T-helper 17 cell (primary cell): ENCODE measurements at regions not wholly inside any gene's neighbourhood (a gene's known extent, or its start where the extent isn't known, plus 50 kb on each side); places are given as distances from the start of the nearest gene placed in this dataset.

Experiments used
- ATAC-seq: fragments of 150-1000 bp; cut with Tn5 transposase; 2 replicates; pipeline ENCODE4 v1.10.0; 2021; ENCODE audit warnings: mild to moderate bottlenecking, moderate library complexity
- DNase-seq, 3 donors: peaks; one replicate each; pipeline versions ENCODE4 v3.0.0 to v3.0.0-alpha.2; 2020 to 2021
- H3K9me3 ChIP-seq: one replicate; pipeline ENCODE4 v1.7.0; 2013; ENCODE audit warnings: low read length, mild to moderate bottlenecking; ENCODE audit not compliant: control insufficient read depth, poor library complexity, severe bottlenecking
- H3K27ac Mint-ChIP-seq: one replicate; pipeline ENCODE4 v1.8.0; 2022; ENCODE audit warnings: mild to moderate bottlenecking, moderate library complexity, mixed read lengths
- H3K27me3 Mint-ChIP-seq: one replicate; pipeline ENCODE4 v1.8.0; 2022; ENCODE audit warnings: mixed read lengths
- H3K36me3 Mint-ChIP-seq: one replicate; pipeline ENCODE4 v1.8.0; 2022; ENCODE audit warnings: low read depth, mixed read lengths
- H3K4me1 Mint-ChIP-seq: one replicate; pipeline ENCODE4 v1.8.0; 2022; ENCODE audit warnings: mild to moderate bottlenecking, mixed read lengths
- H3K4me3 Mint-ChIP-seq: one replicate; pipeline ENCODE4 v1.8.0; 2022; ENCODE audit warnings: mild to moderate bottlenecking, moderate library complexity, mixed read lengths

DNA sequence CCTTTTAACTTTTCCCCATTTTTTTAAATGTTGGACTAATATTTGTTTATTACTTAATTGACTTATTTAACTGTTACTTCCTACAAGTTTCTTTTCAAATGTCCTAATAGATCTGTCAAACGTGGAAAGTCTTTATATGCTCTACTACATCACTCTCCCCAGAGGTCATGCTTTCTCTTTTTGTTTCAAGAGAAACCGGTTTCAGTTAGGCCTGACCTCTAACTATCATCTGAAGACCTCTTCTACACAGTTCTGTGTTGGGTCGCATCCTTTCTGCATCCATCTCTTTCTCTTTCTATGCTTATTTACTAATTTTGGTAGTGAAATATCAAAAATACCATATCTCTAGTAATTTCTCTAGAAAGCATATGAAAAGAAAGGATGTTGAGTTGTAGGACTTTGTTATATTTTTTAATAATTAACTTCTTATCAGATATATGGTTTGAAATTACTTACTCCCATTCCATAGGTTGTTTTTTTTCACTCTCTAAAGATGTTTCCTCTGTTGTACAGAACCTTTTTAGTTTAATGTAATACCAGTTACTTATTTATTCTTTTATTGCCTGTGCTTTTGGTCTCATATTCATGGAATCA, 781.2 kb upstream of the ARPP21 start:
- no peak for ATAC-seq
- no peaks in the 10 kb centered on the region for H3K36me3 Mint-ChIP-seq
- no peak overlapping the region for H3K27ac Mint-ChIP-seq
- no peaks in the 10 kb centered on the region for H3K9me3 ChIP-seq
- no peak overlapping the region for H3K4me3 Mint-ChIP-seq
- no peak for DNase-seq
- H3K27me3 Mint-ChIP-seq = no peaks in the 10 kb centered on the region
- no peaks in the 10 kb centered on the region for H3K4me1 Mint-ChIP-seq

DNA sequence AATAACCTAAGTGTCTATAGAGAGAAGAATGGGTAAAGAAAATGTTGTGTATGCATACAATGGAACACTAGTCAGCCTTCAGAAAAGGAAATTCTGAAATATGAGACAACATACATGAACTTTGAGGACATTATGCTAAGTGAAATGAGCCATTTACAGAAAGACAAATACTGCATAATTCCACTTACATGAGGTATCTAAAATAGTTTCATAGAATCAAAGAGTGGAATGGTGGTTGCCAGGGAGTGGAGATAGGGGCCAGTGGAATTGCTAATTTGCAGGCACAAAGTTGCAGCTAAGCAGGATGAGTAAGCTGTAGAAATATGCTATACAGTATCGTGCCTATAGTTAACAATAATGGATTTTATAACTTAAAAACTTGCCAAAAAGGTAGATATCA, 779.6 kb upstream of the ARPP21 start:
- ATAC-seq = no peak
- H3K4me1 Mint-ChIP-seq = no peaks in the 10 kb centered on the region

DNA sequence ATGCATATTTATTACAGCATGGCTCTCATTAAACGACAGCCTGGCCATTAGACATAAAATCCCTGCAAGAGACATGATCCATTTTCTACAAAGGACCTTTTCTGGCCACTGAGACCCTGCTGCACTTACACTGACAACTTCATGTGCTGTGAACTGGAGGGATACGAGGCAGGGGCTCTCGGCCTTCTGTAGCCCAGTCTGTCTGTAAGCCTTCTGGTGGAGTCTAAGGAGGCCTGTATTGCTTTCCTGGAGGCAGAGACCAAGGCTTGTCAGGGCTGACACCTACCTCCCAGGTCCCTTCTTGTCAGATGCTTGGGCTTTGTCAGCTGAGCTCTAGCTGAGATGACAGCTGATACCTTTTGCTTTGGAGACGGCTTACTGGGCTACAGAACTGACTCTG, 776.9 kb upstream of the ARPP21 start:
- Mint-ChIP-seq H3K4me1 (no peaks in the 10 kb centered on the region), H3K27ac (no peak overlapping the region), H3K36me3 (no peaks in the 10 kb centered on the region), H3K4me3 (no peak overlapping the region), H3K27me3 (no peaks in the 10 kb centered on the region)
- H3K9me3 ChIP-seq = no peaks in the 10 kb centered on the region
- DNase-seq = no peak
- no peak for ATAC-seq

More for the DNA sequence above, 779.6 kb upstream of the ARPP21 start:
- Mint-ChIP-seq H3K4me3 (no peak overlapping the region), H3K27ac (no peak overlapping the region), H3K27me3 (no peaks in the 10 kb centered on the region), H3K36me3 (no peaks in the 10 kb centered on the region)
- no peaks in the 10 kb centered on the region for H3K9me3 ChIP-seq
- DNase-seq = no peak

DNA sequence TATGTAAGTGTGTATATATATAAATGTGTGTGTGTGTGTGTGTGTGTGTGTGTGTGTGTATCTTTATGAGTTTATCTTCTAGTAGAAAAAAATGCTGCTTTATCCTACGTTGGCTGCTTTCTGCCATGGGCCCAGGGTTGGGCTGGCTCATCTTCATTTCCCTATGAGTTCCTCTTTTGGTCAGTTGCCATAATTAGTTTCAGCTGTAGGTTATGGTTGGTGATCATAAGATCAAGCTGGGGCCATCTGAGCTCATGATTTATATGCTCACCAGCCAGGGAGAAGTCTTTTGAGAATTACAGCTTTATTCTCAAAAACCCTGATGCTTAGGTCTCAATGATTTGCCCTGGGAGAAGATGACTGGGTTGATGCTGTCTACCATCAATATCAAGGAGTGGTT, 775.8 kb upstream of the ARPP21 start:
- Mint-ChIP-seq H3K4me3 (no peak overlapping the region), H3K36me3 (no peaks in the 10 kb centered on the region), H3K4me1 (no peaks in the 10 kb centered on the region), H3K27me3 (no peaks in the 10 kb centered on the region), H3K27ac (no peak overlapping the region)
- ATAC-seq = no peak
- DNase-seq = no peak
- no peaks in the 10 kb centered on the region for H3K9me3 ChIP-seq

DNA sequence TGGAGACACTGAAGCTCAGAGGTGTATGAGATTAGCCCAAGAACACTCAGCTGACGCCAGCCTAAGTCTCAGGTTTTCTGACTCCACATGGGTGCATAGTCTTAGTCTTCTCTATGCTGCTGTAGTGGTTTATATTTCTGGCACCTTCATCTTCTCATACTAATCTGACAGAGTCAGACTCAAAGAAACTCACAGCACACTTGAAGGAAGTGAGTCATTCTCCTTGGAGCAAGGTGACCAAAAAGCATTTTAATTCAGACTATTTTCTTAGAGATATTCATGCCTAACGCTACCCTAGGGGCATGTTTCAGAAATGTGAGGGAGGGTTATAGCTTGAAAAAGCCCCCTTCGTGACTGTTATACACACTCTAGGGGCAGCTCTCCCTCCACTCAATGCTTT, 775.3 kb upstream of the ARPP21 start:
- Mint-ChIP-seq H3K27me3 (no peaks in the 10 kb centered on the region), H3K4me1 (no peaks in the 10 kb centered on the region), H3K4me3 (no peak overlapping the region), H3K27ac (no peak overlapping the region), H3K36me3 (no peaks in the 10 kb centered on the region)
- ATAC-seq (no peak), DNase-seq (no peak)
- no peaks in the 10 kb centered on the region for H3K9me3 ChIP-seq

DNA sequence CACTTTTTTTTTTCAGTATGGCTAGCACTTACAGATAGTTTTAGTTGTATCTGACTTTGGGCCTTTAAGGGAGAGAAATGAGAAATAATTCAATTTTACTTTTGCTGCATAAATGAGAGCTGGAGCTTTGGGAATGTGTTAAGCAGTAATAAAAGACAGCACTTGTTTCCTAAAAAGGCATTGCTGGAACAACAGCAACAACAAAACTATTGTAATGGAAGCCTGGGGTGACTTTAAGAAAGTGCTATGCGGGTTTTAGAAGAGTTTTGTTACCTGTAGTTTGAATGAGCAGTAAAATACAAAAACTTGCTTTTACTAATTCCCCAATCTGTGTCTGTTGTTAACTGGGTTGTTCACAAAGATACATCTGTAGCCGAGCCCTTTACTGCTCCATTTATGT, 774.0 kb upstream of the ARPP21 start:
- Mint-ChIP-seq H3K4me3 (no peak overlapping the region), H3K4me1 (no peaks in the 10 kb centered on the region), H3K27me3 (no peaks in the 10 kb centered on the region), H3K27ac (no peak overlapping the region), H3K36me3 (no peaks in the 10 kb centered on the region)
- DNase-seq = no peak
- H3K9me3 ChIP-seq = no peaks in the 10 kb centered on the region
- no peak for ATAC-seq

DNA sequence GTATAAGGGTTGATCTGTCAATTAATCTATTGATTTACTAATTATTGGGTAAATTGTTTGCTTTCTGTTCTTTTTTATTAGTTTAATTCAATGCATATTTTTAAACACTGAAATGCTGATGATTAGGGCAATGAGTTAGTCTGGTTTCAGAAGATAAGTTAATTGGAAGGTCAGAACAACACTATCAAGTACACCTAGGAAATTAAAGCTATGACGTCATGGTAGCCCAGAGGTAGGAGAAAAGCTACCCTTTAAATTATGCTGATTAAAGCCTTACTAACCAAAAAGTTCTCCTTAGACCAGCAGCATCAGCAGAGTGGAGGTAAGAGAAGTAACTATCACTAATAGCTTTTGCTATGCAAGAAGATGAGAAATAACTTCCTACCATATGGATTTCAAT, 770.4 kb upstream of the ARPP21 start:
- Mint-ChIP-seq H3K36me3 (no peaks in the 10 kb centered on the region), H3K27me3 (no peaks in the 10 kb centered on the region), H3K4me3 (no peak overlapping the region), H3K4me1 (no peaks in the 10 kb centered on the region), H3K27ac (no peak overlapping the region)
- DNase-seq = no peak
- no peaks in the 10 kb centered on the region for H3K9me3 ChIP-seq
- no peak for ATAC-seq

DNA sequence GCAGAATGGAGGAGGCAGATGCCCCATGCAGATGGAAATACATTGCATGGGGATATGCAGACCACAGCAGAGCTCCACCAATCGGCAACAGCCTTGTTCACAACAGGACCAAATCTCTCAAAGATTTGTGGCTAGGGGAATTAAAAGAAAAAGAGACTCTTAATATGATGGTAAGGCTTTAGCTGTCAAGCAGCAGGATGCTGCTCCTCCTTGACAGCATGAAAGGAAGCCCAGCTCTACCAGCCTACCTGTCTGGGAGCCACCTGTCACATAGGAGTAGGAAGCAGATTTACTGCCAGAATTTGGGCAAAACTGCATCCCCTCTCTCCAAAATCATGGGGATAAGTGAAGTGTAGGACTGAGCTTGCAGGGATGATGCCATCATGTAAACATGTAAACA, 769.6 kb upstream of the ARPP21 start:
- no peak overlapping the region for H3K27ac Mint-ChIP-seq
- ATAC-seq = no peak

DNA sequence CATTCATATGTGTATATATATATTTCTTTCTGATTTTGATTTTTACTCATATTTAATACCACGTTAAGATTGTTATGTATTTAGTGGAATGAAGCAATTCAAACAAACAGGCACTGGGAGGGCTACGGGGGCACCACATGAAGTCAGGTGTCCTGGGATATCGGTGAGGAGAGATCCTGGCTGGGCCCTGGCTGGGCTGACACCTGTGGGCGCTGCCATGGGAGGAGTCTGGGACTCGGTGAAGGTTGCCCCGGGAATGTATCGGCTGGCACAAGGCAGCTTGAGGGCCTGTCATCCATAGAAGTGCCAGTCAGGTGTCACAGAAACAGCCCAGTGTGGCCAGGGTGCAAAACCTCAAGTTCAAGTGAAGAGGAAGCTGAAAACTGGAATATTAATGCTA, 766.9 kb upstream of the ARPP21 start:
- Mint-ChIP-seq H3K27ac (no peak overlapping the region), H3K4me1 (no peaks in the 10 kb centered on the region), H3K4me3 (no peak overlapping the region), H3K27me3 (no peaks in the 10 kb centered on the region), H3K36me3 (no peaks in the 10 kb centered on the region)
- no peaks in the 10 kb centered on the region for H3K9me3 ChIP-seq
- ATAC-seq (no peak), DNase-seq (no peak)

More for the DNA sequence above, 769.6 kb upstream of the ARPP21 start:
- Mint-ChIP-seq H3K4me1 (no peaks in the 10 kb centered on the region), H3K27me3 (no peaks in the 10 kb centered on the region), H3K36me3 (no peaks in the 10 kb centered on the region), H3K4me3 (no peak overlapping the region)
- H3K9me3 ChIP-seq = no peaks in the 10 kb centered on the region
- DNase-seq = no peak

DNA sequence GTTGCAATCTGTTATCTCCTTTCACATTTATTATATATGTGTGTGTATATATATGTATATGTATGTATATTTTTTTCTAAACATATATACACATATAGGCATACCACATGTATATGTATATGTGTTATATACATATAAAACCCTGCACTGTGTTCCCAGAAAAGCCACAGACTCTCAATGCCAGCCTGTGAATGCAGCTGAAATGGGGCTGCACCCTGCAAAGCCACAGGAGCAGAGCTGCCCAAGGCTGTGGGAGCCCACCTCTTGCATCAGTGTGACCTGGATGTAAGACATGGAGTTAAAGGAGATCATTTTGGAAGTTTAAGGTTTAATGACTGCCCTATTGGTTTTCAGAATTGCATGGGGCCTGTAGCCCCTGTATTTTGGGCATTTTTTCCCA, 762.3 kb upstream of the ARPP21 start:
- DNase-seq (no peak), ATAC-seq (no peak)
- H3K27ac Mint-ChIP-seq = no peak overlapping the region
- no peaks in the 10 kb centered on the region for H3K27me3 Mint-ChIP-seq
- H3K9me3 ChIP-seq = no peaks in the 10 kb centered on the region
- no peak overlapping the region for H3K4me3 Mint-ChIP-seq
- no peaks in the 10 kb centered on the region for H3K36me3 Mint-ChIP-seq
- H3K4me1 Mint-ChIP-seq = no peaks in the 10 kb centered on the region

DNA sequence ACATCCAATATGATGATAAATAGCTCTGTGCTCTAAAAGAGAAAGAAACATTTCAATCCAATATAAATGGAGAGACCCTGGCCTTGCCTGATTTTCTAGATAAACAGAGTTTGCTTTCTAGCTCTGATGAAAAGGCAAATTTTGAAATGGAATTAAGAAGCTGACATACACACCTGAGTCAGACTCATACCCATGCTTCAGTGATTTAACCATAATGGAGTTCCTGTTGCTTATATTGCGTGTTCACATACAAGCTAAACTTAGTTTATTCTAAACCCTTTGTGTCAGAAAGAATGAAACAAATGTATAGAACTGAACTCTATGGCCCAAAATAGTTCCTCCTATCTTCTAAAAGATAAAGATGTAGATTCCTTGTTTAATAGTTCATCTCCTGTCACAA, 760.8 kb upstream of the ARPP21 start:
- Mint-ChIP-seq H3K27ac (no peak overlapping the region), H3K4me1 (no peaks in the 10 kb centered on the region), H3K36me3 (no peaks in the 10 kb centered on the region), H3K4me3 (no peak overlapping the region), H3K27me3 (no peaks in the 10 kb centered on the region)
- DNase-seq = no peak
- no peak for ATAC-seq
- no peaks in the 10 kb centered on the region for H3K9me3 ChIP-seq

DNA sequence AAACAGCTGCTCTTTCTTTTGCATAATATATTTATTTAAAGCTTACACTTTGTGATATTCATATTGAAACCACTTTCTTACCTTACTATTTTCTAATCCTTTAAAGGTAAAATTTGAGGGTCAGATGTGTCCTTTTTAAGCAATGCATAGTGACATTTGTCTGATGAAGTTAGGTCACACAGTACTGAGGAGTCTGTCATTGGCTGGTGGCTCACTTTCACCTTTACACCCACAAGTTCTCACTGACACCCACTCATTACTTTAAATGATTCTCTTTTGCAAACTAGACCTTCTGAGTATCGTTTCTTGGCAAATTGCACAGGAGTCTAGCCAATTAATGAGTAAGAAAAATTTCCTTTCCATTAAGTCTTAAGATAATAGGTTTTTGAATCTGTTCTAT, 758.3 kb upstream of the ARPP21 start:
- Mint-ChIP-seq H3K27me3 (no peaks in the 10 kb centered on the region), H3K4me1 (no peaks in the 10 kb centered on the region), H3K4me3 (no peak overlapping the region), H3K36me3 (no peaks in the 10 kb centered on the region), H3K27ac (no peak overlapping the region)
- DNase-seq (no peak), ATAC-seq (no peak)
- no peaks in the 10 kb centered on the region for H3K9me3 ChIP-seq

DNA sequence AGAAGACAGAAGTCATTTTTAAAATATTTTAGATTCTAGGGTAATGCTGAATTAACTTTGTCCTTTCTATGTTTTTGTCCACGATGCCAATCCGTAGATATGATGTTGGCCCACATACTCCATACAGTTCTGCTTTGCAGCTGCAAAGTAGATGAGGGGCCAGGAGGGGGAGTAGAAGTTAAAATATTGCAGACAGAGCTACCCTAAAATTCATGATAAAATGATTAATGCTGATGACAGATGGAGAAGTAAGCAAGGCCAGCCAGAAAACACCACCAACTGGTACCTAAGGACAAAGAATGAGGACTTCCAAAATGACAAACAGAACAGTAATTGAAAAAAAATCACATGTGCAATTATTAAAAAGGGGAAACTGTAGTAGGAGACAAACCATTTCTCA, 756.6 kb upstream of the ARPP21 start:
- Mint-ChIP-seq H3K36me3 (no peaks in the 10 kb centered on the region), H3K4me3 (no peak overlapping the region), H3K27ac (no peak overlapping the region), H3K27me3 (no peaks in the 10 kb centered on the region), H3K4me1 (no peaks in the 10 kb centered on the region)
- H3K9me3 ChIP-seq = no peaks in the 10 kb centered on the region
- ATAC-seq (no peak), DNase-seq (no peak)

DNA sequence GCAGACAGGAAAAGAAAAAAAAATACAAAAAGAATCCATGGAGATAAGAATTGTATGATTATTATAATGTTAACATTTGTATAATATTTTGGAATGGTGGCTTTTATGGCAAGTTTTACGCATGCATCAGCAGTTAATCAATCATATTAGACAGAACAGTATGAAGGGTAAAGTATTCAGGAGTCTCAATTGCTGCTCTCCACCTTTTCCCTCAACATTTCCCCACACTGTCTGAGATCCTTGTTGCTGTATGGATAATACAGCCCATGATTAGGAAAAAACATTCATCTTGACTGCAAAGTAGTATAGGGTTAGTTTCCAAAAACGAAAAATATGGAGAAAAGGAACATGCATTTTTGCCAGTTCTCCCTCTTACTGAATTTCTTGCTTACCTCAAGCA, 755.3 kb upstream of the ARPP21 start:
- Mint-ChIP-seq H3K4me1 (no peaks in the 10 kb centered on the region), H3K27me3 (no peaks in the 10 kb centered on the region), H3K4me3 (no peak overlapping the region), H3K36me3 (no peaks in the 10 kb centered on the region), H3K27ac (no peak overlapping the region)
- ATAC-seq = no peak
- DNase-seq = no peak
- no peaks in the 10 kb centered on the region for H3K9me3 ChIP-seq

DNA sequence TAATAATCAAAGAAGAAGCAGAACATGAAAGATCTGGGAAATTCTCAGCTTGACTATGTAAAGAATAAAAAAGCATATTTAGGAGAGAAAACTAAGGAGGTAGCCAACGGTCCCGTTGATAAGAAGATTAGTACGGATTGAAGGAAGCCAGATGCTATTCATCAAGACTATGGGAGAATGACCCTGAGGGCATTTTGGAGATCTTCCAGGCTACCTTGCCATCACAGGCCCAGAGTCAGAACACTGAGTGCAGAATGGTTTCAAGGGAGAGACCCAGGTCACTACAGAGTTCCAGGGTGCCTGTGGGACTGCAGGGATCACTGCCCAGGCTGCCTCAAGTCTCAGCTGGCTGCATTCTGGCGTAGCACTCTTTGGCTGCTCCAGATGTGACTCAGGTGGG, 752.9 kb upstream of the ARPP21 start:
- ATAC-seq = no peak
- Mint-ChIP-seq H3K4me3 (no peak overlapping the region), H3K27ac (no peak overlapping the region), H3K27me3 (no peaks in the 10 kb centered on the region), H3K4me1 (no peaks in the 10 kb centered on the region), H3K36me3 (no peaks in the 10 kb centered on the region)
- H3K9me3 ChIP-seq = no peaks in the 10 kb centered on the region
- no peak for DNase-seq
